B cell (primary cell): ENCODE measurements at regions not wholly inside any gene's neighbourhood (a gene's known extent, or its start where the extent isn't known, plus 50 kb on each side); places are given as distances from the start of the nearest gene placed in this dataset.
"Not testable (repeated sequence)": the region's sequence is repeated elsewhere in the genome, so short reads cannot be mapped to it uniquely, and the experiment has no call there.

ENCODE experiments used
- EZH2 ChIP-seq: IDR thresholded peaks from 2 replicates; pipeline ENCODE4 v1.6.1; 2012; ENCODE audit warnings: borderline replicate concordance, low read depth, mild to moderate bottlenecking, moderate library complexity, low read length; ENCODE audit not compliant: insufficient read depth, poor library complexity, severe bottlenecking
- TF ChIP-seq, protein P1 (sequence below): fragments of 200-600 bp; IDR thresholded peaks from one replicate; pipeline ENCODE4 v1.8.0; 2022; ENCODE audit warnings: antibody characterized with exemption, mild to moderate bottlenecking

DNA sequence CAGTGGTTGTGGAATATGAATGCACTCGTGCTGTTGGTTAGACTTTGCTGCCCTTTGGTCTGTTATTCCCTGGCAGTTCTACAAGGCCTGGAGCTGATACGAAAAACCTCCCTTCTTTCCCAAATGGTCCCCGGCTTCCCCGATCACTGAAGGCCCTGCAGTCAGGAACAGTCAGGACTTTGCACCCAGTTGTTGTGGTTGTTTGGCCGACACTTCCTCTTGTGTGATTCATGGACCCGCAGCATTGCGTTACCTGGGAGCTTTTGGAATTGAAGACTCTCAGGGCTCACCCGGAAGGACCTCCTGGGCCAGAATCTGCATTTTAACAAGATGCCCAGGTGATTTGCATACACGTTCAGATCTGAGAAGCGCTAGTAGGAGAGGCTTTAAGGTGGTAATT is 106.8 kb upstream of the ZNF195 start:
- TF ChIP-seq, protein P1, sequence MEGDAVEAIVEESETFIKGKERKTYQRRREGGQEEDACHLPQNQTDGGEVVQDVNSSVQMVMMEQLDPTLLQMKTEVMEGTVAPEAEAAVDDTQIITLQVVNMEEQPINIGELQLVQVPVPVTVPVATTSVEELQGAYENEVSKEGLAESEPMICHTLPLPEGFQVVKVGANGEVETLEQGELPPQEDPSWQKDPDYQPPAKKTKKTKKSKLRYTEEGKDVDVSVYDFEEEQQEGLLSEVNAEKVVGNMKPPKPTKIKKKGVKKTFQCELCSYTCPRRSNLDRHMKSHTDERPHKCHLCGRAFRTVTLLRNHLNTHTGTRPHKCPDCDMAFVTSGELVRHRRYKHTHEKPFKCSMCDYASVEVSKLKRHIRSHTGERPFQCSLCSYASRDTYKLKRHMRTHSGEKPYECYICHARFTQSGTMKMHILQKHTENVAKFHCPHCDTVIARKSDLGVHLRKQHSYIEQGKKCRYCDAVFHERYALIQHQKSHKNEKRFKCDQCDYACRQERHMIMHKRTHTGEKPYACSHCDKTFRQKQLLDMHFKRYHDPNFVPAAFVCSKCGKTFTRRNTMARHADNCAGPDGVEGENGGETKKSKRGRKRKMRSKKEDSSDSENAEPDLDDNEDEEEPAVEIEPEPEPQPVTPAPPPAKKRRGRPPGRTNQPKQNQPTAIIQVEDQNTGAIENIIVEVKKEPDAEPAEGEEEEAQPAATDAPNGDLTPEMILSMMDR = not testable (repeated sequence)
- TF ChIP-seq EZH2 = not testable (repeated sequence)
